Uterus (tissue), 3 donors: ENCODE measurements at regions not wholly inside any gene's neighbourhood (a gene's known extent, or its start where the extent isn't known, plus 50 kb on each side); places are given as distances from the start of the nearest gene placed in this dataset.

Experiments
- DNase-seq, 2 donors: peaks; one replicate each; pipeline ENCODE4 v3.0.0-alpha.2; 2019 to 2020
- H3K27ac ChIP-seq, 2 donors: fragments of 200-600 bp; sonication (generic); 1 replicate in 1 of 2; 2 replicates in 1 of 2; pipeline ENCODE4 v1.5.1; 2016 to 2018
- H3K27me3 ChIP-seq, 2 donors: fragments of 200-600 bp; sonication (generic); one replicate each; pipeline ENCODE4 v1.5.1; 2018 to 2019; ENCODE audit warnings: control low read depth in 1 of 2
- H3K36me3 ChIP-seq, 2 donors: fragments of 200-600 bp; sonication (generic); one replicate each; pipeline ENCODE4 v1.5.1; 2019; ENCODE audit warnings: control low read depth in 1 of 2
- H3K4me1 ChIP-seq, 2 donors: fragments of 200-600 bp; sonication (generic); one replicate each; pipeline ENCODE4 v1.5.1; 2018 to 2019; ENCODE audit warnings: control low read depth in 1 of 2
- H3K4me3 ChIP-seq, 2 donors: fragments of 200-600 bp; sonication (generic); 1 replicate in 1 of 2; 2 replicates in 1 of 2; pipeline ENCODE4 v1.5.1; 2018 to 2019; ENCODE audit warnings: mild to moderate bottlenecking in 1 of 2
- H3K9me3 ChIP-seq, 2 donors: fragments of 200-600 bp; sonication (generic); one replicate each; pipeline ENCODE4 v1.5.1; 2019; ENCODE audit warnings: control low read depth in 1 of 2
- POLR2A ChIP-seq, 2 donors: fragments of 450-650 bp; IDR thresholded peaks; one replicate each; pipeline ENCODE4 v1.6.1; 2016; ENCODE audit warnings: antibody characterized with exemption in 2 of 2, mild to moderate bottlenecking in 1 of 2, moderate library complexity in 1 of 2
- intact Hi-C: fragments of 100-400 bp; cut with DNase I; formaldehyde crosslinking; loops from one replicate; pipeline ENCODE4 v1.15.1; 2023; ENCODE audit warnings: low total_unique reads
- TF ChIP-seq, protein P1 (sequence below), 4 experiments: fragments of 200-600 bp in 2 of 4; fragments of 450-650 bp in 2 of 4; sonication (generic) in 2 of 4; IDR thresholded peaks; one replicate each; pipeline ENCODE4 v1.5.1; 2016 to 2019; ENCODE audit warnings: antibody characterized with exemption in 4 of 4, mild to moderate bottlenecking in 2 of 4, moderate library complexity in 1 of 4
- donor health status: DM: yes; HTN: yes; CAD: no.

GRCh38 chr3:18538463-18539230 is 113.5 kb upstream of the SATB1 start:
- Histone ChIP-seq H3K27me3 (no peaks in the 10 kb centered on the region), H3K9me3 (no peaks in the 10 kb centered on the region), H3K36me3 (no peaks in the 10 kb centered on the region), H3K4me1 (no peaks in the 10 kb centered on the region), H3K27ac (no peak overlapping the region), H3K4me3 (no peak overlapping the region)
- no peak for TF ChIP-seq POLR2A (IDR thresholded peaks at IDR 0.05)
- TF ChIP-seq, protein P1, sequence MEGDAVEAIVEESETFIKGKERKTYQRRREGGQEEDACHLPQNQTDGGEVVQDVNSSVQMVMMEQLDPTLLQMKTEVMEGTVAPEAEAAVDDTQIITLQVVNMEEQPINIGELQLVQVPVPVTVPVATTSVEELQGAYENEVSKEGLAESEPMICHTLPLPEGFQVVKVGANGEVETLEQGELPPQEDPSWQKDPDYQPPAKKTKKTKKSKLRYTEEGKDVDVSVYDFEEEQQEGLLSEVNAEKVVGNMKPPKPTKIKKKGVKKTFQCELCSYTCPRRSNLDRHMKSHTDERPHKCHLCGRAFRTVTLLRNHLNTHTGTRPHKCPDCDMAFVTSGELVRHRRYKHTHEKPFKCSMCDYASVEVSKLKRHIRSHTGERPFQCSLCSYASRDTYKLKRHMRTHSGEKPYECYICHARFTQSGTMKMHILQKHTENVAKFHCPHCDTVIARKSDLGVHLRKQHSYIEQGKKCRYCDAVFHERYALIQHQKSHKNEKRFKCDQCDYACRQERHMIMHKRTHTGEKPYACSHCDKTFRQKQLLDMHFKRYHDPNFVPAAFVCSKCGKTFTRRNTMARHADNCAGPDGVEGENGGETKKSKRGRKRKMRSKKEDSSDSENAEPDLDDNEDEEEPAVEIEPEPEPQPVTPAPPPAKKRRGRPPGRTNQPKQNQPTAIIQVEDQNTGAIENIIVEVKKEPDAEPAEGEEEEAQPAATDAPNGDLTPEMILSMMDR (IDR thresholded peaks at IDR 0.05), result no peak
- intact Hi-C loops, result no loop called here
- DNase-seq, result no peak

- H3K4me3 ChIP-seq, result no peak overlapping the region
- intact Hi-C loops, result no loop called here
- no peak overlapping the region for H3K27ac ChIP-seq
- no peaks in the 10 kb centered on the region for H3K4me1 ChIP-seq
- H3K9me3 ChIP-seq, result no peaks in the 10 kb centered on the region
- no peak for DNase-seq
- TF ChIP-seq POLR2A (IDR thresholded peaks at IDR 0.05), result no peak
- TF ChIP-seq, protein P1 (IDR thresholded peaks at IDR 0.05), result no peak
- H3K27me3 ChIP-seq, result no peaks in the 10 kb centered on the region
- H3K36me3 ChIP-seq, result no peaks in the 10 kb centered on the region
These were observed 107.9 kb upstream of the SATB1 start for GRCh38 chr3:18533039-18533438.

DNA sequence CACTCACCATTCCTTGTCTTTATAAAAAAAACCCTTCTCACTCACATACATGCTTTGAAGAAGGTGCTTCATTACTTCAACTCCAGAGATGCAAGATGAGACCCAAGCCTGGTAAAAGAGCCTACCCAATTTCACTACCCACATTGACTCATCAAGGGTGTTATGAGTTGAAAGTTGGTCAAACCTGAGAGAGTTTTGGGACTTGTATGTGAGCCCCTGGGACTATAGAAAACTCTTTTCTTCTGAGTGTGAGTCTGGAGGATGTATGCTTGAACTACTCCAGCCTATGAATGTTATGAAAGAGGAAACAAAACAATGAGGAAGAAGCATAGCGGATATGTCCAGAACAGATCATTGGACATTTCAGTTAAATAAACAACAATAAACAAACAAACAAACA is 106.5 kb upstream of the SATB1 start:
- Histone ChIP-seq H3K36me3 (no peaks in the 10 kb centered on the region), H3K27me3 (no peaks in the 10 kb centered on the region), H3K27ac (no peak overlapping the region), H3K9me3 (no peaks in the 10 kb centered on the region), H3K4me3 (no peak overlapping the region), H3K4me1 (no peaks in the 10 kb centered on the region)
- intact Hi-C loops, result no loop called here
- TF ChIP-seq, protein P1 (IDR thresholded peaks at IDR 0.05), result no peak
- TF ChIP-seq POLR2A (IDR thresholded peaks at IDR 0.05), result no peak
- no peak for DNase-seq

DNA sequence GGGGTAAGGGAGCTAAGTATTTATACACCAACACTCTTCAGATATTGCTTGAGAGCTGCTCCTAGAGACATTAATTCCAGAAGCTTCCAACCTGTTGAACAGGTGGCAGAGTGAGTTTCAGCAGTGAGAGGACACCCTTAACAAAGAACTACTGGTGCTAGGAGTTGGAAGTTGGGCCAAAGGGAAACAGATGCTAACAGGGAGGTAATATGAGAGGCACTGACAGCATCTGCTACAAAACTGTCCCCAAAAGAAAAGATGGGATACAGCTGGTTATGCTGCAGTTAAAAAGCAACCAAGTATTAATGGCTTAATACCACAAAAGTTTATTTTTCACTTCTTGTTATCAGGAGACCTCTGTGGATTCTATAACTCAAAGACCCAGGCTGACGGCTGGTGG is 104.5 kb upstream of the SATB1 start:
- Histone ChIP-seq H3K27ac (no peak overlapping the region), H3K4me3 (no peak overlapping the region), H3K36me3 (no peaks in the 10 kb centered on the region), H3K9me3 (no peaks in the 10 kb centered on the region), H3K27me3 (no peaks in the 10 kb centered on the region), H3K4me1 (no peaks in the 10 kb centered on the region)
- DNase-seq, result no peak
- no peak for TF ChIP-seq POLR2A (IDR thresholded peaks at IDR 0.05)
- intact Hi-C loops, result no loop called here

- Histone ChIP-seq H3K4me3 (no peak overlapping the region), H3K27me3 (no peaks in the 10 kb centered on the region), H3K9me3 (no peaks in the 10 kb centered on the region), H3K4me1 (no peaks in the 10 kb centered on the region), H3K36me3 (no peaks in the 10 kb centered on the region), H3K27ac (no peak overlapping the region)
- no peak for TF ChIP-seq POLR2A (IDR thresholded peaks at IDR 0.05)
- TF ChIP-seq, protein P1 (IDR thresholded peaks at IDR 0.05), result no peak
- intact Hi-C loops, result no loop called here
- DNase-seq, result no peak
These were observed 102.6 kb upstream of the SATB1 start for GRCh38 chr3:18527691-18528090.
